ENCODE measurements at regions not wholly inside any gene's neighbourhood (a gene's known extent, or its start where the extent isn't known, plus 50 kb on each side); places are given as distances from the start of the nearest gene placed in this dataset.

GRCh38 chr9:107431461-107431860 is 58.1 kb downstream of the KLF4 start:
- ATAC-seq (no peak), DNase-seq (no peak)
- no peaks in the 10 kb centered on the region for H3K36me3 Mint-ChIP-seq (ENCODE audit: low read depth)
- H3K4me1 Mint-ChIP-seq, result no peaks in the 10 kb centered on the region
- peaks cover 6% of the 10 kb centered on the region for H3K27me3 Mint-ChIP-seq
- no peaks in the 10 kb centered on the region for H3K9me3 Mint-ChIP-seq (ENCODE audit: low read depth)
- H3K4me3 Mint-ChIP-seq, result no peak overlapping the region
- intact Hi-C loops (cut with DNase I, micrococcal nuclease), result no loop called here
- ChIA-PET POLR2A (no interaction called here), CTCF (no interaction called here)
- H3K27ac Mint-ChIP-seq, result no peak overlapping the region

- H3K27me3 Mint-ChIP-seq, result peaks cover 10% of the 10 kb centered on the region
- POLR2A ChIA-PET, result no interaction called here
Measured at GRCh38 chr9:107430071-107430470, 59.5 kb downstream of the KLF4 start.

DNA sequence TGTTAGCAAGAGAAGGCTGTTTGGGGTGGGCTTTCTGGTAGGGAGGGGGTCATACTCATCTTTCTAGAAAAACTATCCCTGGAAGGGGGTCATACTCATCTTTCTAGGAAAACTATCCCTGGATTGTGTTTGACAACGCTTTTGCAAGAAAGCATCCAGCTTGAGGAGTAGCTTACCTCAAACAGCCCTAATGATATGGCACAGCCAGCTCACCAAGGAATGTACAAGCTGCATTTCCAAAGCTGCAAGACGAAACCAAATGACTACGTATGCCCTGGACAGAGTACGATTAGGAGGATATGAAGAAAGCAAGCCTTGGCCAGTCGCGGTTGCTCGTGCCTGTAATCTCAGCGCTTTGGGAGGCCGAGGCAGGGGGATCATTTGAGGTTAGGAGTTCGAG is 63.4 kb downstream of the KLF4 start:
- Mint-ChIP-seq H3K36me3 (ENCODE audit: low read depth) (no peaks in the 10 kb centered on the region), H3K4me3 (no peak overlapping the region), H3K27ac (no peak overlapping the region), H3K4me1 (peaks cover 8% of the 10 kb centered on the region), H3K9me3 (ENCODE audit: low read depth) (no peaks in the 10 kb centered on the region), H3K27me3 (peaks cover 16% of the 10 kb centered on the region)
- ChIA-PET CTCF (interaction anchor here (0.7 to 1.4 kb wide), 10 partner anchors 9 to 1458 kb away, joined by 3 to 6 read pairs (median 3); no protein-coding TSS in a partner anchor), POLR2A (no interaction called here)
- no peak for ATAC-seq
- no peak for DNase-seq
- intact Hi-C loops (cut with DNase I, micrococcal nuclease), result no loop called here

More at GRCh38 chr9:107430071-107430470, 59.5 kb downstream of the KLF4 start:
- DNase-seq (no peak), ATAC-seq (no peak)
- intact Hi-C loops (cut with DNase I, micrococcal nuclease), result no loop called here
- Mint-ChIP-seq H3K4me1 (peaks cover 4% of the 10 kb centered on the region), H3K36me3 (ENCODE audit: low read depth) (no peaks in the 10 kb centered on the region), H3K27ac (no peak overlapping the region), H3K9me3 (ENCODE audit: low read depth) (no peaks in the 10 kb centered on the region), H3K4me3 (no peak overlapping the region)
- CTCF ChIA-PET, result no interaction called here

DNA sequence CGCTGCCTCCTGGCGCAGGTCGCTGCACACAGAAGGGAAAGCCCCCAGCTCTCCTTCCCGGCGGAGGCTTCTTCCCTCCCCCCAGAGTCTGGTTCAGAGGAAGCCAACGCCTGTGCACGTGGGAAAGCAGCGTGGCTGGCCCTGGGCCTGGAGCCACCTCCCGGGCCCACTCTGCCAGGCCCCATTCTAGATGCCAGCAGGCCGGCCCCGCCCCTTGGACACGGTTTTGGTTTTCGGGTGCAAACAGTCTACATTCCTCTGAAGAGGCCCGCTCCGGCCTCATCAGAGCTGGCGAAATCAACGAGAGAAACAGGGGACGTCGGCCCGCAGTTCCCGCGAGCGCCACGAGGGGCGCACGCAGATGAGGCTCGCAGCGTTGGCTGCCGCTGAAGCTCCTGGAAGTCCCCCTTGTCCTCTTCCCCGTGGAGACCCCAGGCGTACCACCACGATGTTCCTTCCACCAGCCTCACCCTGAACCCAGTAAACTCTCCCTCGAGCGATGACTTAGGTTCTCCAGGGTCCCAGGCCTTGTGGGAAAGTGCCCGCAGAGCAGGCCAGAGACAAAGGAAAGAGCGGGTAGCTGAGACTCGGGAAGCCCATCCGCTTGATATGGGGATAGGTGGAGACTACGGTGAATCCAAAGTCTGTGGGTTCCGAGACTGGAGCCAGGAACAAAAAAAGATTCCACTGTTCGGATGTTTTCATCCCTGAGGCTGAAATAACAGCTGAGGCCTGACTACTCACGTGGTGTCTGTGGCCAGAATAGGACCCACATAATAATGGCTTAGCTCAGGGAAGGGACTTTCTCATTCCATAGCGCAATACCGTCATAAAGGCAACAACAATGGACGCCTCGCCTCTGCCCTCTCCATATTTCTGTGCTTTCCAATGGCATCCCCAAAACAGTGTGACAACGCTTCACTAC is 64.2 kb downstream of the KLF4 start:
- peaks cover 8% of the 10 kb centered on the region for H3K4me1 Mint-ChIP-seq
- H3K36me3 Mint-ChIP-seq (ENCODE audit: low read depth), result no peaks in the 10 kb centered on the region
- no peaks in the 10 kb centered on the region for H3K9me3 Mint-ChIP-seq (ENCODE audit: low read depth)
- CTCF ChIA-PET, result interaction anchor here (0.6 to 1.6 kb wide), 26 partner anchors 8 to 1459 kb away, joined by 3 to 7 read pairs (median 3); no protein-coding TSS in a partner anchor
- intact Hi-C loops (cut with DNase I, micrococcal nuclease), result no loop called here
- POLR2A ChIA-PET, result no interaction called here
- ATAC-seq (peak; percentile 84), DNase-seq (peak; percentile 79)
- H3K4me3 Mint-ChIP-seq, result no peak overlapping the region
- H3K27me3 Mint-ChIP-seq, result peaks cover 16% of the 10 kb centered on the region
- H3K27ac Mint-ChIP-seq, result peak overlapping the region; percentile 3

- ATAC-seq (no peak), DNase-seq (no peak)
- H3K4me1 Mint-ChIP-seq, result peaks cover 8% of the 10 kb centered on the region
- ChIA-PET POLR2A (no interaction called here), CTCF (interaction anchor here (2.2 kb wide), 1 partner anchor 1338 kb away, joined by 6 read pairs; no protein-coding TSS in a partner anchor)
- H3K27ac Mint-ChIP-seq, result no peak overlapping the region
- no peak overlapping the region for H3K4me3 Mint-ChIP-seq
- H3K36me3 Mint-ChIP-seq (ENCODE audit: low read depth), result no peaks in the 10 kb centered on the region
- intact Hi-C loops (cut with DNase I, micrococcal nuclease), result loop anchor here in 1 of 2 experiments (5.0 kb wide), 1 partner anchor 1144 kb away; no protein-coding TSS in a partner anchor
- peaks cover 16% of the 10 kb centered on the region for H3K27me3 Mint-ChIP-seq
- H3K9me3 Mint-ChIP-seq (ENCODE audit: low read depth), result no peaks in the 10 kb centered on the region
Measured at GRCh38 chr9:107423540-107423939, 66.0 kb downstream of the KLF4 start.

DNA sequence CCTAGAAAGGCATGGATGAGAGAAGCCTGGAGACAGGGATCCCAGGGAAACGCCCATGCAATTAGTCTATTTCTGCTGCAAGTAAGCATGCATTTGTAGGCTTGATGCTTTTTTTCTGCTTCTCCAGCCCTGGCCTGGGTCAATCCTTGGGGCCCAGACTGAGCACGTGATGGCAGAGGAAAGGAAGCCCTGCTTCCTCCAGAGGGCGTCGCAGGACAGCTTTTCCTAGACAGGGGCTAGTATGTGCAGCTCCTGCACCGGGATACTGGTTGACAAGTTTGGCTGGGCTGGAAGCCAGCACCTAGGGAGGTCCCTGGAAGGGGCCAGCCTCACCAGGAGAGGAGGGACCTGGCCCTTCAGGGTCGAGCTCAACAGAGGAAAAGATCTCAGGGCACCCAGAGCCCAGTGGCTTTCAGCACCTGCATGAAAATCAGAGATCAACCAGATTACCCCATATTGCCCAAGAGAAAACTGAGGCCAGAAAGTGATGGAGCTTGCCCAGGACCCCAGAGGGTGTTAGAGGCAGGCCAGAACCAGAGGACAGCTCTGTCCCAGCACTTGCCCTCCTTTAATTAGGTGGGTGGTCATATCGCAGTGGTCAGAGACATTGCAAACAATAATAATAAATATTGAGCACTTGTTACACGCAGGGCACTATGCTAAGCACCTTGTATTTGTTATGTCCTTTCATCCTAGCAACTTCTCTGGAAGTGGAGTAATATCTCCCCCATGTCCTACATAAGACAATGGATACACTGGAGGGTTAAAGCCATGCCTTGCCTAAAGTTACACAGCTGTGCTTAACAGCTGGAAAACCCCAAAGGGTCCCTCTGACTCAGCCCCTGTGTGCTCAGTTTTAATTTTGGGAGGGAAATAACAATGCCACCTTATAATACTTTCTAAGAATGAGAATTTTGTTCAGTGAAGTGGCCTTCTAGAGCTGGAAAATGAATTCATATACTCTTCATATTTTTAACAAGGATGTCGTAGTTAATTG is 67.1 kb downstream of the KLF4 start:
- intact Hi-C loops (cut with DNase I, micrococcal nuclease), result loop anchor here (1.0 to 5.0 kb wide), 3 partner anchors 1143 to 1339 kb away; no protein-coding TSS in a partner anchor
- H3K27me3 Mint-ChIP-seq, result peaks cover 16% of the 10 kb centered on the region
- H3K9me3 Mint-ChIP-seq (ENCODE audit: low read depth), result no peaks in the 10 kb centered on the region
- H3K36me3 Mint-ChIP-seq (ENCODE audit: low read depth), result no peaks in the 10 kb centered on the region
- ChIA-PET POLR2A (no interaction called here), CTCF (interaction anchor here (0.5 to 2.2 kb wide), 7 partner anchors 26 to 1339 kb away, joined by 3 to 6 read pairs (median 3); no protein-coding TSS in a partner anchor)
- H3K4me1 Mint-ChIP-seq, result peaks cover 8% of the 10 kb centered on the region
- ATAC-seq (peak; percentile 55), DNase-seq (peak; percentile 70)
- H3K27ac Mint-ChIP-seq, result no peak overlapping the region
- H3K4me3 Mint-ChIP-seq, result no peak overlapping the region

- no peaks in the 10 kb centered on the region for H3K27me3 Mint-ChIP-seq
- DNase-seq (no peak), ATAC-seq (no peak)
- ChIA-PET CTCF (no interaction called here), POLR2A (no interaction called here)
- no peak overlapping the region for H3K4me3 Mint-ChIP-seq
- H3K4me1 Mint-ChIP-seq, result no peaks in the 10 kb centered on the region
- H3K9me3 Mint-ChIP-seq (ENCODE audit: low read depth), result no peaks in the 10 kb centered on the region
- no peak overlapping the region for H3K27ac Mint-ChIP-seq
- no peaks in the 10 kb centered on the region for H3K36me3 Mint-ChIP-seq (ENCODE audit: low read depth)
- intact Hi-C loops (cut with DNase I, micrococcal nuclease), result no loop called here
Measured at GRCh38 chr9:107410420-107410819, 79.1 kb downstream of the KLF4 start.

GRCh38 chr9:107409581-107410389 is 79.8 kb downstream of the KLF4 start:
- Mint-ChIP-seq H3K36me3 (ENCODE audit: low read depth) (no peaks in the 10 kb centered on the region), H3K4me3 (no peak overlapping the region), H3K27me3 (no peaks in the 10 kb centered on the region), H3K4me1 (no peaks in the 10 kb centered on the region), H3K9me3 (ENCODE audit: low read depth) (no peaks in the 10 kb centered on the region), H3K27ac (no peak overlapping the region)
- CTCF ChIA-PET, result interaction anchor here (0.7 kb wide), 1 partner anchor 16 kb away, joined by 3 read pairs; no protein-coding TSS in a partner anchor
- ATAC-seq, result no peak
- intact Hi-C loops (cut with DNase I, micrococcal nuclease), result no loop called here
- POLR2A ChIA-PET, result no interaction called here
- no peak for DNase-seq

DNA sequence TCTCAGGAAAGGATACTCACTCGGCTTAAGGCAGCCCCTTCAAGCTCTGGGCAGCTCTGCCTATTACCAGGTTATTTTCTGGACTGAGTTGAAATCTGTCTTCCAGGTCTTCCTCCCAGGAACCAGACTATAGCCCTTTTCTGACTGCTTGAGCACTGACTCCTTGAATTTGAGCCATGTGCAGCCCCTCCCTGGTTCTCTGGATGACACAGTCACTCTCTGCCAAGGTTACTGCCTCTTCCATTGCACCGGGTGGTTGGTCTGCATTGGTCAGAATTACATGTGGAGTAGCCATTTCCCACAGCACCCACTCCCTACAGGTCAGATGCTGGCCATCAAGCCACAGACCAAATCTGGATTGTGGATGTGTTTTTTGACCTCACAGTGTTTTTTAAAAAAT is 81.9 kb downstream of the KLF4 start:
- Mint-ChIP-seq H3K36me3 (ENCODE audit: low read depth) (no peaks in the 10 kb centered on the region), H3K4me3 (no peak overlapping the region), H3K9me3 (ENCODE audit: low read depth) (no peaks in the 10 kb centered on the region), H3K4me1 (no peaks in the 10 kb centered on the region), H3K27ac (no peak overlapping the region), H3K27me3 (no peaks in the 10 kb centered on the region)
- DNase-seq (no peak), ATAC-seq (no peak)
- CTCF ChIA-PET, result interaction anchor here (0.6 kb wide), 1 partner anchor 434 kb away, joined by 4 read pairs; no protein-coding TSS in a partner anchor
- intact Hi-C loops (cut with DNase I, micrococcal nuclease), result no loop called here
- POLR2A ChIA-PET, result no interaction called here

GRCh38 chr9:107405511-107405910 is 84.1 kb downstream of the KLF4 start:
- Mint-ChIP-seq H3K4me1 (no peaks in the 10 kb centered on the region), H3K4me3 (no peak overlapping the region), H3K36me3 (ENCODE audit: low read depth) (no peaks in the 10 kb centered on the region), H3K27me3 (peaks cover 5% of the 10 kb centered on the region), H3K27ac (no peak overlapping the region), H3K9me3 (ENCODE audit: low read depth) (no peaks in the 10 kb centered on the region)
- DNase-seq (no peak), ATAC-seq (no peak)
- intact Hi-C loops (cut with DNase I, micrococcal nuclease), result no loop called here
- ChIA-PET CTCF (no interaction called here), POLR2A (no interaction called here)

GRCh38 chr9:107404736-107405135 is 84.8 kb downstream of the KLF4 start:
- H3K4me1 Mint-ChIP-seq, result no peaks in the 10 kb centered on the region
- intact Hi-C loops (cut with DNase I, micrococcal nuclease), result no loop called here
- ChIA-PET POLR2A (no interaction called here), CTCF (no interaction called here)
- ATAC-seq (no peak), DNase-seq (no peak)
- H3K27ac Mint-ChIP-seq, result no peak overlapping the region
- H3K9me3 Mint-ChIP-seq (ENCODE audit: low read depth), result no peaks in the 10 kb centered on the region
- no peak overlapping the region for H3K4me3 Mint-ChIP-seq
- peaks cover 5% of the 10 kb centered on the region for H3K27me3 Mint-ChIP-seq
- H3K36me3 Mint-ChIP-seq (ENCODE audit: low read depth), result no peaks in the 10 kb centered on the region
